ENCODE measurements at regions not wholly inside any gene's neighbourhood (a gene's known extent, or its start where the extent isn't known, plus 50 kb on each side); places are given as distances from the start of the nearest gene placed in this dataset.
A peak's percentile ranks its signal among the peaks of the same experiment; 100 is the strongest.
"Not testable (repeated sequence)": the region's sequence is repeated elsewhere in the genome, so short reads cannot be mapped to it uniquely, and the experiment has no call there.

GRCh38 chr2:138237667-138238384, 263.7 kb upstream of the SPOPL start:
- peaks cover 9% of the 10 kb centered on the region for H3K4me1 Mint-ChIP-seq
- no peak overlapping the region for H3K4me3 Mint-ChIP-seq
- DNase-seq (no peak), ATAC-seq (no peak)
- no peak overlapping the region for H3K27ac Mint-ChIP-seq
- H3K9me3 Mint-ChIP-seq: peaks cover 5% of the 10 kb centered on the region
- H3K27me3 Mint-ChIP-seq: no peaks in the 10 kb centered on the region
- H3K36me3 Mint-ChIP-seq (ENCODE audit: low read depth): no peaks in the 10 kb centered on the region

- no peaks in the 10 kb centered on the region for H3K27me3 Mint-ChIP-seq
- no peak overlapping the region for H3K4me3 Mint-ChIP-seq
- H3K4me1 Mint-ChIP-seq: peaks cover 9% of the 10 kb centered on the region
- no peak for DNase-seq
- no peaks in the 10 kb centered on the region for H3K36me3 Mint-ChIP-seq (ENCODE audit: low read depth)
- H3K27ac Mint-ChIP-seq: no peak overlapping the region
- no peaks in the 10 kb centered on the region for H3K9me3 Mint-ChIP-seq
- no peak for ATAC-seq
Observed at GRCh38 chr2:138238908-138239307, 262.7 kb upstream of the SPOPL start.

GRCh38 chr2:138239902-138240491, 261.6 kb upstream of the SPOPL start:
- Mint-ChIP-seq H3K4me1 (peaks cover 9% of the 10 kb centered on the region), H3K9me3 (no peaks in the 10 kb centered on the region), H3K27me3 (no peaks in the 10 kb centered on the region), H3K36me3 (ENCODE audit: low read depth) (no peaks in the 10 kb centered on the region), H3K4me3 (no peak overlapping the region), H3K27ac (peak overlapping the region; percentile 38)
- ATAC-seq: peak; percentile 48
- DNase-seq: no peak

- H3K27ac Mint-ChIP-seq: no peak overlapping the region
- no peaks in the 10 kb centered on the region for H3K9me3 Mint-ChIP-seq
- DNase-seq (no peak), ATAC-seq (no peak)
- no peak overlapping the region for H3K4me3 Mint-ChIP-seq
- no peaks in the 10 kb centered on the region for H3K36me3 Mint-ChIP-seq (ENCODE audit: low read depth)
- no peaks in the 10 kb centered on the region for H3K27me3 Mint-ChIP-seq
- H3K4me1 Mint-ChIP-seq: peaks cover 9% of the 10 kb centered on the region
Observed at GRCh38 chr2:138243372-138243771, 258.2 kb upstream of the SPOPL start.

GRCh38 chr2:138244501-138244925, 257.1 kb upstream of the SPOPL start:
- Mint-ChIP-seq H3K4me3 (no peak overlapping the region), H3K27me3 (no peaks in the 10 kb centered on the region), H3K4me1 (peaks cover 3% of the 10 kb centered on the region), H3K27ac (no peak overlapping the region), H3K36me3 (ENCODE audit: low read depth) (no peaks in the 10 kb centered on the region), H3K9me3 (no peaks in the 10 kb centered on the region)
- ATAC-seq: no peak
- no peak for DNase-seq

- H3K27me3 Mint-ChIP-seq: no peaks in the 10 kb centered on the region
- no peaks in the 10 kb centered on the region for H3K9me3 Mint-ChIP-seq
- H3K27ac Mint-ChIP-seq: no peak overlapping the region
- no peaks in the 10 kb centered on the region for H3K36me3 Mint-ChIP-seq (ENCODE audit: low read depth)
- no peak for ATAC-seq
- DNase-seq: no peak
- H3K4me3 Mint-ChIP-seq: no peak overlapping the region
- no peaks in the 10 kb centered on the region for H3K4me1 Mint-ChIP-seq
Observed at GRCh38 chr2:138245310-138245709, 256.3 kb upstream of the SPOPL start.

- Mint-ChIP-seq H3K4me3 (no peak overlapping the region), H3K9me3 (no peaks in the 10 kb centered on the region), H3K27me3 (no peaks in the 10 kb centered on the region), H3K4me1 (no peaks in the 10 kb centered on the region), H3K36me3 (ENCODE audit: low read depth) (no peaks in the 10 kb centered on the region), H3K27ac (no peak overlapping the region)
- ATAC-seq: no peak
- DNase-seq: no peak
Observed at GRCh38 chr2:138247302-138247701, 254.3 kb upstream of the SPOPL start.

GRCh38 chr2:138249207-138249606, 252.4 kb upstream of the SPOPL start:
- Mint-ChIP-seq H3K27me3 (no peaks in the 10 kb centered on the region), H3K4me1 (no peaks in the 10 kb centered on the region), H3K27ac (no peak overlapping the region), H3K9me3 (peaks cover 2% of the 10 kb centered on the region), H3K36me3 (ENCODE audit: low read depth) (no peaks in the 10 kb centered on the region), H3K4me3 (no peak overlapping the region)
- no peak for DNase-seq
- ATAC-seq: no peak

GRCh38 chr2:138250843-138251320, 250.7 kb upstream of the SPOPL start:
- not testable (repeated sequence) for ATAC-seq

GRCh38 chr2:138252587-138252986, 249.0 kb upstream of the SPOPL start:
- Mint-ChIP-seq H3K9me3 (peaks cover 23% of the 10 kb centered on the region), H3K36me3 (ENCODE audit: low read depth) (no peaks in the 10 kb centered on the region), H3K4me1 (no peaks in the 10 kb centered on the region), H3K27ac (no peak overlapping the region), H3K27me3 (no peaks in the 10 kb centered on the region), H3K4me3 (no peak overlapping the region)
- no peak for DNase-seq
- no peak for ATAC-seq

More at GRCh38 chr2:138250843-138251320, 250.7 kb upstream of the SPOPL start:
- not testable (repeated sequence) for H3K4me1 Mint-ChIP-seq; H3K27me3 Mint-ChIP-seq; DNase-seq; H3K4me3 Mint-ChIP-seq; H3K36me3 Mint-ChIP-seq (ENCODE audit: low read depth); H3K27ac Mint-ChIP-seq
- H3K9me3 Mint-ChIP-seq: peaks cover 14% of the 10 kb centered on the region

GRCh38 chr2:138255670-138256069, 245.9 kb upstream of the SPOPL start:
- H3K4me3 Mint-ChIP-seq: no peak overlapping the region
- H3K9me3 Mint-ChIP-seq: peaks cover 37% of the 10 kb centered on the region
- no peaks in the 10 kb centered on the region for H3K27me3 Mint-ChIP-seq
- H3K4me1 Mint-ChIP-seq: no peaks in the 10 kb centered on the region
- DNase-seq (no peak), ATAC-seq (no peak)
- H3K27ac Mint-ChIP-seq: no peak overlapping the region
- H3K36me3 Mint-ChIP-seq (ENCODE audit: low read depth): no peaks in the 10 kb centered on the region

GRCh38 chr2:138267161-138267901, 234.2 kb upstream of the SPOPL start:
- H3K4me3 Mint-ChIP-seq: no peak overlapping the region
- peak; percentile 28 for ATAC-seq
- no peak overlapping the region for H3K27ac Mint-ChIP-seq
- H3K9me3 Mint-ChIP-seq: peaks cover 17% of the 10 kb centered on the region
- no peak for DNase-seq
- H3K27me3 Mint-ChIP-seq: no peaks in the 10 kb centered on the region
- peaks cover 7% of the 10 kb centered on the region for H3K4me1 Mint-ChIP-seq
- no peaks in the 10 kb centered on the region for H3K36me3 Mint-ChIP-seq (ENCODE audit: low read depth)

GRCh38 chr2:138267902-138268254, 233.7 kb upstream of the SPOPL start:
- H3K36me3 Mint-ChIP-seq (ENCODE audit: low read depth): no peaks in the 10 kb centered on the region
- DNase-seq: no peak
- ATAC-seq: no peak
- no peaks in the 10 kb centered on the region for H3K27me3 Mint-ChIP-seq
- H3K4me1 Mint-ChIP-seq: peaks cover 7% of the 10 kb centered on the region
- no peak overlapping the region for H3K27ac Mint-ChIP-seq
- no peak overlapping the region for H3K4me3 Mint-ChIP-seq
- peaks cover 12% of the 10 kb centered on the region for H3K9me3 Mint-ChIP-seq

- H3K36me3 Mint-ChIP-seq (ENCODE audit: low read depth): no peaks in the 10 kb centered on the region
- no peak overlapping the region for H3K27ac Mint-ChIP-seq
- no peak for DNase-seq
- no peaks in the 10 kb centered on the region for H3K9me3 Mint-ChIP-seq
- H3K4me1 Mint-ChIP-seq: peaks cover 7% of the 10 kb centered on the region
- H3K4me3 Mint-ChIP-seq: no peak overlapping the region
- ATAC-seq: no peak
- H3K27me3 Mint-ChIP-seq: no peaks in the 10 kb centered on the region
Observed at GRCh38 chr2:138269765-138270164, 231.8 kb upstream of the SPOPL start.

GRCh38 chr2:138271467-138271866, 230.1 kb upstream of the SPOPL start:
- Mint-ChIP-seq H3K9me3 (no peaks in the 10 kb centered on the region), H3K27ac (no peak overlapping the region)

More at GRCh38 chr2:138271467-138271866, 230.1 kb upstream of the SPOPL start:
- ATAC-seq (no peak), DNase-seq (no peak)
- Mint-ChIP-seq H3K4me3 (no peak overlapping the region), H3K27me3 (peaks cover 2% of the 10 kb centered on the region), H3K4me1 (peaks cover 7% of the 10 kb centered on the region), H3K36me3 (ENCODE audit: low read depth) (no peaks in the 10 kb centered on the region)
